ENCODE measurements at regions not wholly inside any gene's neighbourhood (a gene's known extent, or its start where the extent isn't known, plus 50 kb on each side); places are given as distances from the start of the nearest gene placed in this dataset.
"Not testable (repeated sequence)": the region's sequence is repeated elsewhere in the genome, so short reads cannot be mapped to it uniquely, and the experiment has no call there.

DNA sequence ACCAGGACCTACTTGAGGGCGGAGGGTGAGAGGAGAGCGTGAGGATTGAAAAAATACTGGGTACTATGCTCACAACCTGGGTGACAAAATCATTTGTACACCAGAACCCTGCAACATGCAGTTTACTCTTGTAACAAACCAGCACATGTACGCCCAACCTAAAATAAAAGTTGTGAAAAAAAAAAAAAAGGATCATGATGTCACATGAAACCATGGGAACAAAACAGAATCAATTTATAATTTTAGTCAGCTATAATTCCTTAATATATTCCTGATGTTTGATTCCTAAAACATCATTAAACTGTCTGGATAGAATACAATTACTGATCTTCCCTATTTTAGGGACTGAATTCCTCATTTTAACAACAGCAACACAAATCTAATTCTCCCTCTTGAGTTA lies 160.6 kb upstream of the SPRY2 start:
- FAIRE-seq, result no peak

- FAIRE-seq, result no peak
Measured at GRCh38 chr13:80499536-80500290, 158.8 kb upstream of the SPRY2 start.

DNA sequence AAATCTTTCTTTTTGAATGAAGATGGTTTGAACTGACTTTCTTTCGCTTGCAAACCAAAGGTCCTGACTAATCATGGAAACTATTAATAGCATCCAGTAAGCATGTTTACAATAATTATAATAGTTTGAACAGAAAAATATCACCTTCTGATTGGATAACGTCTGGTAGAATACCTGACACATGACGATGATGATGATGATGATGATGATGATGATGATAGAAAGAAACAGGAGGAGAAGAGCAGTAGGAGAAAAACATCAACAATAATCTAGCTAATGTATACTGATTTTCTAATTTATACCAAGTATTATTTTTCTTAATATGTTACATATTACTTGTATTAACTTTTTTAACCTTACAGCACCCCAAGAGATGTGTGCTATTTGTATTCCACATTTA lies 157.5 kb upstream of the SPRY2 start:
- no peak for FAIRE-seq

GRCh38 chr13:80497978-80498377 lies 157.1 kb upstream of the SPRY2 start:
- no peak for FAIRE-seq

DNA sequence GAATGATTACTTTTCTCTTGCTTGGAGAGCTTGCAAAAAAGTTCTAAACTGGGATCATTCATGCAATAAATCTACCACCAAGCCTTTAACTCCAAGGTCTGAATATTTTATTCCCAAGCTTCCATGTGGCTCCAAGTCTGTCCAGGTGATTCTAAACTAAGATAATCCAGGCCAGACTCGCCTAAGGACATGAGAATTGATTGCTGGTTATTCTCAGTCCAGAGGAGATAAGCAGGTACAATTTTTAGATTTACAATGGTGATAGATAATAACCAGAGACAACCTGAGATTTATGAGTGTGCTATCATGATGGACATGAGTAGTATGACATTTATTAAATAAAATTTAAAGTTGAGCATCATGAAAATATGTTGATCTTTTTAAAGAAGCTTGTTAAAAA lies 156.5 kb upstream of the SPRY2 start:
- FAIRE-seq, result no peak

- no peak for FAIRE-seq
Measured at GRCh38 chr13:80496721-80497397, 155.9 kb upstream of the SPRY2 start.

DNA sequence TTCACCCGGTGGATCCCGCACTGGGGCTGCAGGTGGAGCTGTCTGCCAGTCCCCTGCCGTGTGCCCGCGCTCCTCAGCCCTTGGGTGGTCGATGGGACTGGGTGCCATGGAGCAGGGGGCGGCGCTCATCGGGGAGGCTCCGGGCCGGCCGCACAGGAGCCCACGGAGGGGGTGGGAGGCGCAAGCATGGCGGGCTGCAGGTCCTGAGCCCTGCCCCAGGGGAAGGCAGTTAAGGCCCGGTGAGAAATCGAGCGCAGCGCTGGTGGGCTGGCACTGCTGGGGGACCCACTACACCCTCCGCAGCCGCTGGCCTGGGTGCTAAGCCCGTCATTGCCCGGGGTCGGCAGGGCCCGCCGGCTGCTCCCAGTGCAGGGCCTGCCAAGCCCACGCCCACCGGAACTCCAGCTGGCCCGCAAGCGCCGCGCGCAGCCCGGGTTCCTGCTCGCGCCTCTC lies 149.6 kb upstream of the SPRY2 start:
- FAIRE-seq, result not testable (repeated sequence)

- FAIRE-seq, result no peak
Measured at GRCh38 chr13:80486402-80486801, 145.5 kb upstream of the SPRY2 start.

DNA sequence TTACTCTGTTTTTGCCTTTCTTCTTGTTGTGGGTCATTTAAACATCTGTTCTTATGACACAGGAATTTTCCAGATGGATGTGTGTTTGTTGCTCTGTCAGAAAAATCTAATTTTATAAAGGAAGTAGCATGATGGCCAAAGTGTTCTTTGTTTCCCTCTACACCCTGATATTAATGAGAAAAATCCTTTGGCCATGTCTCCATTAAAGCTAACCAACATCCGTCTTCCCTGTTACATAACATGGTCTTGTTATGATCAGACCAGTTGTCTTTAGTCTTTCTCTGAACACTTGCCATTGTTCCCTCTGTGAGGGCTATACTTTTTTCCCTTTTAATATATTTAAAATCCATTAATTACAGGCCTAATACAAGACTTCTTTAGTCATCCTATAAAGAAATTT lies 142.2 kb upstream of the SPRY2 start:
- no peak for FAIRE-seq

DNA sequence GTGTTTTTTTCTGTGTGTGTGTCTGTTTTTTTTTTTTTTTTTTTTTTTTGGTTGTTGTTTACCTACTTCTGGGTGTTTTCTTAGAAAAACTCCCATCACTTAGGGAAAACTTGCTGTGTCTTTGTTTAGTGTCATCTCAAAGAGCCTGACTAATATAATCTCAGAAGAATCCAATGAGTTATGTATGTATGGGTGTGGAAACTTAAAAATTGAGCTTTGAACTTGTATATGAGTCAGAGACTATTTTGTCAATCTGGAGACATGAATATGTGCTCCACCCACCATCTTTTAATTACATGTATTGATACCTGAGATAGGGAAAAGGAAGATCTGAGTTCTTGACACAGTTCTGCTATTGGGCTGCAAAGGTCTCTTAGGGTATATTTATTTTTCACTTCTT lies 140.7 kb upstream of the SPRY2 start:
- no peak for FAIRE-seq

GRCh38 chr13:80477661-80478443 lies 136.9 kb upstream of the SPRY2 start:
- no peak for FAIRE-seq

GRCh38 chr13:80476953-80477352 lies 136.0 kb upstream of the SPRY2 start:
- no peak for FAIRE-seq

DNA sequence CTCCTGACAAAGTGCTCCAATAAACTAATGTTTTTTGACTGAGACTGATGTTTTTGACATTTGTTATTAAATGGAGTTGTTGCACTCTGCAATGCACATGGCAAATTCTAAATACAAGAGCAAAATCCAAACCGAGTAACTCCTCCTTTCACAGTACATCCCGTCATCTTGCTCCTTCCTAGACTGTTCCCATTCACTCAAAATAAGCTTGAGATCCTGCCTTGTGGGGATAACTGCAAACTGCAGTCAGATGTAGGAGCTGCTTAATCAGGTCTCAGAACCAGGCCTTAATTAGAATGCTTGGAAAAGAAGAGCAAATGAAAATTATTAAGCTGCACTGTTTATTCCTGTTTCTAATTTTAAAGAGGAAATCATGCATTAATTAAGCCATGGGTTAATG lies 134.8 kb upstream of the SPRY2 start:
- FAIRE-seq, result no peak

DNA sequence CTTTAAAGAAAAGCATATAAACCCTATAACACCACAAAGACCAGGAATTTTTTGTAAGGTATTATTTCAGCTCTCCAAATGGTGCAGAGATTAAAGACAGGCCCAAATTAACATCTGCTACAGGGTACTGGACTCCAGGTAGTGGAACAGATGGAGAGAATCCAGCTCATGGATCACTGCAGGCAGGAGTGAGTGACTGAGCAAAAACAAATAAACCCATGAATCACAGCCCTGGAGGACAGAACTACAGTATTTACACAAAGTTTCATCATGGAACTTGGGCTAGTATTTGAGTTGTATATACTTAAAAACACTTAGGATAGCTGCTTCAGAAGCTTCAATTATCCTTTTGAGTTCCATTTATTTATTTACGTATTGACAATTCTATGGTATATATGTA lies 132.8 kb upstream of the SPRY2 start:
- FAIRE-seq, result peak; percentile 86

- FAIRE-seq, result no peak
Measured at GRCh38 chr13:80469853-80470381, 129.0 kb upstream of the SPRY2 start.

DNA sequence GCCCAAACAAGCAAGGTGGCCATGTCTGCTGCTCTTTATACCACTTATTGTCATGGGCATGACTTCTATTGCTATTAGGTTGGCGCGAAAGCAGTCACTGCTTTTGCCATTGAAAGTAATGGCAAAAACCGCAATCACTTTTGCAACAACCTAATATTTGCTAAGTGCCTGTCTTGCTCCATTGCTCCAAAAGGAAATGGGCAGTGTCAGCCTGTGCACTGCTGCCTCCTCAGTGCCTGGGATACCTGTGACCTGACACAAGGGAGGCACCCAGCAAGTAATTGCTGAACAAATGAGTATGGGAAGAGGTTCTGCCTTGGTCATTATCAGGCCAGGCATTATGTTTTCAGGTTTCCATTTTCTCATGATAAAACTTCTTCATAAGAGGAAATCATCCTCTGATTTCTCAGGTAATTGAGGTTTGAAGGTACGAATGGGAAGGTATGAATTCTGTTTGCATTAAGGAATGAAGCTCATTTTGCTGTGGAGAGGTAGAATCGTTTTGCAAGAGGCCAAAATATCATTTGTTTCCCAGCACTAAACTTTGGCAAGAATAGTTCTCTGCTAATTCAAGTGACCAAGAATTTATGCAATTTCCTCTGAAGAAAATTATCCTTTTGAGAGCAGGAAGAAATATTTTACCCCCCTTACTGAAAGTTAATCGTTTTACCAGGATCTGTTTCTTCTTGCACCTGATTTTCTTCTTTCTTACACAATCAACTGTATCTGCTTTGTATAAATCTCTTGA lies 128.4 kb upstream of the SPRY2 start:
- no peak for FAIRE-seq

GRCh38 chr13:80465321-80465720 lies 124.4 kb upstream of the SPRY2 start:
- FAIRE-seq, result no peak

GRCh38 chr13:80463673-80464352 lies 122.9 kb upstream of the SPRY2 start:
- FAIRE-seq, result no peak

- FAIRE-seq, result no peak
Measured at GRCh38 chr13:80462567-80462966, 121.6 kb upstream of the SPRY2 start.

GRCh38 chr13:80462037-80462436 lies 121.1 kb upstream of the SPRY2 start:
- no peak for FAIRE-seq

- no peak for FAIRE-seq
Measured at GRCh38 chr13:80458543-80458942, 117.6 kb upstream of the SPRY2 start.

DNA sequence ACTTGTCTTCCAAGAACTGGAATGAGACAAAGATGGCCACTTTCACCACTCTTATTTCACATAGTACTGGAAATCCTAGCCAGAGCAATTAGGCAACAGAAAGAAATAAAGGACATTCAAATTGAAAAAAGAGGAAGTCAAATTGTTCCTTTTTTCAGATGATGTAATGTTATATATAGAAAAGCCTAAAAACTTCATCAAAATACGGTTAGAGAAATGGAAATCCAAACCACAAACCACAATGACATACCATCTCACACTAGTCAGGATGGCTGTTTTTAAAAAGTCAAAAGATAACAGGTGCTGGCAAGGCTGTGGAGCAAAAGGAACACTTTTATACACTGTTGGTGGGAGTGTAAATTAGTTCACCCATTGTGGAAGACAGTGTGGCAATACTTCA lies 113.3 kb upstream of the SPRY2 start:
- no peak for FAIRE-seq

Data from islet of Langerhans (tissue), 1 donor.